ENCODE measurements at regions not wholly inside any gene's neighbourhood (a gene's known extent, or its start where the extent isn't known, plus 50 kb on each side); places are given as distances from the start of the nearest gene placed in this dataset.

- H3K4me1 ChIP-seq (ENCODE audit: control insufficient read depth in 2 of 2, insufficient read depth in 1 of 2, low read depth in 1 of 2, low read length in 2 of 2) = peaks cover 0 to 2% of the 10 kb centered on the region in 2 donors
- H2AFZ ChIP-seq (ENCODE audit: low read length) = no peak overlapping the region
- no peak overlapping the region for H4K8ac ChIP-seq (ENCODE audit: low read depth, low read length)
- no peak overlapping the region for H3K9ac ChIP-seq (ENCODE audit: low read depth, low read length, poor library complexity)
- no peak overlapping the region for H2BK120ac ChIP-seq (ENCODE audit: low read depth, low read length)
- no peak overlapping the region for H3K4ac ChIP-seq (ENCODE audit: low read length)
- no peak overlapping the region for H3K18ac ChIP-seq (ENCODE audit: low read length)
- H4K91ac ChIP-seq (ENCODE audit: low read depth, low read length, poor library complexity) = no peak overlapping the region
- no peak overlapping the region for H2BK15ac ChIP-seq (ENCODE audit: low read length)
- H3K79me1 ChIP-seq (ENCODE audit: low read depth, low read length) = no peaks in the 10 kb centered on the region
- no peaks in the 10 kb centered on the region for H3K9me3 ChIP-seq (replicated peaks in 1 of 2; ENCODE audit: control insufficient read depth in 2 of 2, insufficient read depth in 1 of 2, low read depth in 1 of 2, low read length in 2 of 2)
- H3K14ac ChIP-seq (ENCODE audit: low read length) = no peak overlapping the region
- H2AK5ac ChIP-seq (ENCODE audit: low read depth, low read length) = no peak overlapping the region
- H2BK5ac ChIP-seq (ENCODE audit: low read length) = no peak overlapping the region
- H3K27me3 ChIP-seq (ENCODE audit: control insufficient read depth in 3 of 3, insufficient read depth in 3 of 3, low read depth in 1 of 3, low read length in 3 of 3) = no peaks in the 10 kb centered on the region
- no peak overlapping the region for H2BK12ac ChIP-seq (ENCODE audit: low read length)
- WGBS, 2 donors (ENCODE audit: extremely low coverage in 2 of 2, insufficient read length in 2 of 2, insufficient replicate concordance in 1 of 2) = no CpG with 5 or more reads among the region's 1 CpG
- no peak overlapping the region for H3K27ac ChIP-seq (replicated peaks; ENCODE audit: low read length)
- no peak overlapping the region for H3K4me3 ChIP-seq (ENCODE audit: low read length in 2 of 2)
- H3K4me2 ChIP-seq (ENCODE audit: insufficient read depth, low read length, poor library complexity, severe bottlenecking) = no peak overlapping the region
- DNase-seq (ENCODE audit: low spot score) = no peak
- H3K23ac ChIP-seq (ENCODE audit: low read depth, low read length, poor library complexity) = no peak overlapping the region
- H3K36me3 ChIP-seq (replicated peaks in 1 of 2; ENCODE audit: control insufficient read depth in 2 of 2, insufficient read depth in 2 of 2, low read length in 2 of 2) = no peaks in the 10 kb centered on the region
Observed at GRCh38 chr12:19904819-19905218, 463.5 kb upstream of the PDE3A start.

- Histone ChIP-seq H3K23ac (ENCODE audit: low read depth, low read length, poor library complexity) (no peak overlapping the region), H2AFZ (ENCODE audit: low read length) (no peak overlapping the region), H3K14ac (ENCODE audit: low read length) (no peak overlapping the region), H2BK5ac (ENCODE audit: low read length) (no peak overlapping the region), H3K27ac (replicated peaks; ENCODE audit: low read length) (no peak overlapping the region), H2AK5ac (ENCODE audit: low read depth, low read length) (no peak overlapping the region), H3K9ac (ENCODE audit: low read depth, low read length, poor library complexity) (no peak overlapping the region), H3K9me3 (replicated peaks in 1 of 2; ENCODE audit: control insufficient read depth in 2 of 2, insufficient read depth in 1 of 2, low read depth in 1 of 2, low read length in 2 of 2) (no peaks in the 10 kb centered on the region), H4K8ac (ENCODE audit: low read depth, low read length) (no peak overlapping the region), H4K91ac (ENCODE audit: low read depth, low read length, poor library complexity) (no peak overlapping the region), H3K18ac (ENCODE audit: low read length) (no peak overlapping the region), H3K27me3 (ENCODE audit: control insufficient read depth in 3 of 3, insufficient read depth in 3 of 3, low read depth in 1 of 3, low read length in 3 of 3) (no peaks in the 10 kb centered on the region), H3K4me1 (ENCODE audit: control insufficient read depth in 2 of 2, insufficient read depth in 1 of 2, low read depth in 1 of 2, low read length in 2 of 2) (peaks cover 0 to 3% of the 10 kb centered on the region in 2 donors), H2BK12ac (ENCODE audit: low read length) (no peak overlapping the region), H3K4ac (ENCODE audit: low read length) (no peak overlapping the region), H3K4me2 (ENCODE audit: insufficient read depth, low read length, poor library complexity, severe bottlenecking) (no peak overlapping the region), H3K4me3 (ENCODE audit: low read length in 2 of 2) (no peak overlapping the region), H3K36me3 (replicated peaks in 1 of 2; ENCODE audit: control insufficient read depth in 2 of 2, insufficient read depth in 2 of 2, low read length in 2 of 2) (no peaks in the 10 kb centered on the region), H2BK15ac (ENCODE audit: low read length) (no peak overlapping the region), H2BK120ac (ENCODE audit: low read depth, low read length) (no peak overlapping the region), H3K79me1 (ENCODE audit: low read depth, low read length) (no peaks in the 10 kb centered on the region)
- no CpG with 5 or more reads among the region's 3 CpGs for WGBS, 2 donors (ENCODE audit: extremely low coverage in 2 of 2, insufficient read length in 2 of 2, insufficient replicate concordance in 1 of 2)
- no peak for DNase-seq (ENCODE audit: low spot score)
Observed at GRCh38 chr12:19908830-19909229, 459.5 kb upstream of the PDE3A start.

- H3K9ac ChIP-seq (ENCODE audit: low read depth, low read length, poor library complexity) = no peak overlapping the region
- H3K23ac ChIP-seq (ENCODE audit: low read depth, low read length, poor library complexity) = no peak overlapping the region
- no peak overlapping the region for H4K91ac ChIP-seq (ENCODE audit: low read depth, low read length, poor library complexity)
- H3K18ac ChIP-seq (ENCODE audit: low read length) = no peak overlapping the region
- DNase-seq (ENCODE audit: low spot score) = no peak
- no peak overlapping the region for H2BK120ac ChIP-seq (ENCODE audit: low read depth, low read length)
- no peak overlapping the region for H2BK5ac ChIP-seq (ENCODE audit: low read length)
- peak overlapping the region; percentile 5 for H2AFZ ChIP-seq (ENCODE audit: low read length)
- H3K14ac ChIP-seq (ENCODE audit: low read length) = no peak overlapping the region
- no peaks in the 10 kb centered on the region for H3K9me3 ChIP-seq (replicated peaks in 1 of 2; ENCODE audit: control insufficient read depth in 2 of 2, insufficient read depth in 1 of 2, low read depth in 1 of 2, low read length in 2 of 2)
- H2AK5ac ChIP-seq (ENCODE audit: low read depth, low read length) = no peak overlapping the region
- no peak overlapping the region for H3K4me3 ChIP-seq (ENCODE audit: low read length in 2 of 2)
- H3K4me1 ChIP-seq (ENCODE audit: control insufficient read depth in 2 of 2, insufficient read depth in 1 of 2, low read depth in 1 of 2, low read length in 2 of 2) = peaks cover 0 to 3% of the 10 kb centered on the region in 2 donors
- H4K8ac ChIP-seq (ENCODE audit: low read depth, low read length) = no peak overlapping the region
- H3K27me3 ChIP-seq (ENCODE audit: control insufficient read depth in 3 of 3, insufficient read depth in 3 of 3, low read depth in 1 of 3, low read length in 3 of 3) = no peaks in the 10 kb centered on the region
- no peak overlapping the region for H2BK15ac ChIP-seq (ENCODE audit: low read length)
- H2BK12ac ChIP-seq (ENCODE audit: low read length) = no peak overlapping the region
- H3K36me3 ChIP-seq (replicated peaks in 1 of 2; ENCODE audit: control insufficient read depth in 2 of 2, insufficient read depth in 2 of 2, low read length in 2 of 2) = no peaks in the 10 kb centered on the region
- no peak overlapping the region for H3K27ac ChIP-seq (replicated peaks; ENCODE audit: low read length)
- H3K4me2 ChIP-seq (ENCODE audit: insufficient read depth, low read length, poor library complexity, severe bottlenecking) = no peak overlapping the region
- no CpG with 5 or more reads among the region's 2 CpGs for WGBS, 2 donors (ENCODE audit: extremely low coverage in 2 of 2, insufficient read length in 2 of 2, insufficient replicate concordance in 1 of 2)
- no peaks in the 10 kb centered on the region for H3K79me1 ChIP-seq (ENCODE audit: low read depth, low read length)
- H3K4ac ChIP-seq (ENCODE audit: low read length) = no peak overlapping the region
Observed at GRCh38 chr12:19909418-19909817, 458.9 kb upstream of the PDE3A start.

GRCh38 chr12:19910681-19911080 is 457.7 kb upstream of the PDE3A start:
- no peaks in the 10 kb centered on the region for H3K9me3 ChIP-seq (replicated peaks in 1 of 2; ENCODE audit: control insufficient read depth in 2 of 2, insufficient read depth in 1 of 2, low read depth in 1 of 2, low read length in 2 of 2)
- no peak overlapping the region for H3K9ac ChIP-seq (ENCODE audit: low read depth, low read length, poor library complexity)
- H3K18ac ChIP-seq (ENCODE audit: low read length) = no peak overlapping the region
- H2AK5ac ChIP-seq (ENCODE audit: low read depth, low read length) = no peak overlapping the region
- no peak overlapping the region for H2BK5ac ChIP-seq (ENCODE audit: low read length)
- no peak for DNase-seq (ENCODE audit: low spot score)
- no CpG with 5 or more reads among the region's 3 CpGs for WGBS, 2 donors (ENCODE audit: extremely low coverage in 2 of 2, insufficient read length in 2 of 2, insufficient replicate concordance in 1 of 2)
- H2BK12ac ChIP-seq (ENCODE audit: low read length) = no peak overlapping the region
- peaks cover 3 to 7% of the 10 kb centered on the region in 2 donors for H3K4me1 ChIP-seq (ENCODE audit: control insufficient read depth in 2 of 2, insufficient read depth in 1 of 2, low read depth in 1 of 2, low read length in 2 of 2)
- H2BK15ac ChIP-seq (ENCODE audit: low read length) = no peak overlapping the region
- no peak overlapping the region for H3K27ac ChIP-seq (replicated peaks; ENCODE audit: low read length)
- no peak overlapping the region for H4K91ac ChIP-seq (ENCODE audit: low read depth, low read length, poor library complexity)
- H3K23ac ChIP-seq (ENCODE audit: low read depth, low read length, poor library complexity) = no peak overlapping the region
- H3K4me2 ChIP-seq (ENCODE audit: insufficient read depth, low read length, poor library complexity, severe bottlenecking) = no peak overlapping the region
- H3K79me1 ChIP-seq (ENCODE audit: low read depth, low read length) = no peaks in the 10 kb centered on the region
- no peaks in the 10 kb centered on the region for H3K36me3 ChIP-seq (replicated peaks in 1 of 2; ENCODE audit: control insufficient read depth in 2 of 2, insufficient read depth in 2 of 2, low read length in 2 of 2)
- H3K27me3 ChIP-seq (ENCODE audit: control insufficient read depth in 3 of 3, insufficient read depth in 3 of 3, low read depth in 1 of 3, low read length in 3 of 3) = no peaks in the 10 kb centered on the region
- H3K14ac ChIP-seq (ENCODE audit: low read length) = no peak overlapping the region
- no peak overlapping the region for H3K4ac ChIP-seq (ENCODE audit: low read length)
- H3K4me3 ChIP-seq (ENCODE audit: low read length in 2 of 2) = no peak overlapping the region
- H2BK120ac ChIP-seq (ENCODE audit: low read depth, low read length) = no peak overlapping the region
- H4K8ac ChIP-seq (ENCODE audit: low read depth, low read length) = no peak overlapping the region
- H2AFZ ChIP-seq (ENCODE audit: low read length) = no peak overlapping the region
